Panc1 (cell line): ENCODE measurements at regions not wholly inside any gene's neighbourhood (a gene's known extent, or its start where the extent isn't known, plus 50 kb on each side); places are given as distances from the start of the nearest gene placed in this dataset.

Experiments used
- POLR2AphosphoS5 ChIP-seq: IDR thresholded peaks from 2 replicates; pipeline ENCODE4 v1.6.1; 2012; ENCODE audit warnings: mild to moderate bottlenecking, low read depth, low read length, moderate library complexity
- SIN3A ChIP-seq: IDR thresholded peaks from 2 replicates; pipeline ENCODE4 v1.6.1; 2012; ENCODE audit warnings: low read depth, mild to moderate bottlenecking, low read length, moderate library complexity, borderline replicate concordance; ENCODE audit not compliant: insufficient read depth
- TF ChIP-seq, protein P1 (sequence below): fragments of 450-650 bp; IDR thresholded peaks from 2 replicates; pipeline ENCODE4 v1.5.1; 2017; ENCODE audit warnings: mild to moderate bottlenecking
- TF ChIP-seq, protein P2 (sequence below), 2 experiments: IDR thresholded peaks; 2 replicates each; pipeline ENCODE4 v1.6.1; 2011 to 2012; ENCODE audit warnings: low read depth in 2 of 2, control low read depth in 1 of 2, low read length in 1 of 2, mild to moderate bottlenecking in 1 of 2, moderate library complexity in 1 of 2; ENCODE audit not compliant: insufficient read depth in 1 of 2

DNA sequence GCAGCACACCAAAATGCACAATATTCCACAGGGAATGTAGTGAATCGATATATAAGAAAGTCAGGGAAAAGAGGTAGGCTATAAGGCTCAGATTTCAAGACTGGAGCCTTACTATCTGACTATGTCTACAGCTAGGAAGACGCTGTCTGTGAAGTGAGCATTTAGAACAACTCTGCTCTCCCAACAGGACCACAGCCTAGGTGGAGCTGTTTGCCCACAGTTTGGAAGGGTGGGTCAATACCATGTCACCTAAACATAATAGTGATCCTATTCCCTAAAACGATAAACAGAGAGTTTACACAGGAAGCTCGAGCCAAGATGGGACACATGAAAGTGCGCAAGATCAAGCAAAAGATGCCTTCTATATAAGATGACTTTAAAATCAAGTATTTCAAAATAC, 2486.0 kb upstream of the PCDH20 start:
- TF ChIP-seq, protein P1, sequence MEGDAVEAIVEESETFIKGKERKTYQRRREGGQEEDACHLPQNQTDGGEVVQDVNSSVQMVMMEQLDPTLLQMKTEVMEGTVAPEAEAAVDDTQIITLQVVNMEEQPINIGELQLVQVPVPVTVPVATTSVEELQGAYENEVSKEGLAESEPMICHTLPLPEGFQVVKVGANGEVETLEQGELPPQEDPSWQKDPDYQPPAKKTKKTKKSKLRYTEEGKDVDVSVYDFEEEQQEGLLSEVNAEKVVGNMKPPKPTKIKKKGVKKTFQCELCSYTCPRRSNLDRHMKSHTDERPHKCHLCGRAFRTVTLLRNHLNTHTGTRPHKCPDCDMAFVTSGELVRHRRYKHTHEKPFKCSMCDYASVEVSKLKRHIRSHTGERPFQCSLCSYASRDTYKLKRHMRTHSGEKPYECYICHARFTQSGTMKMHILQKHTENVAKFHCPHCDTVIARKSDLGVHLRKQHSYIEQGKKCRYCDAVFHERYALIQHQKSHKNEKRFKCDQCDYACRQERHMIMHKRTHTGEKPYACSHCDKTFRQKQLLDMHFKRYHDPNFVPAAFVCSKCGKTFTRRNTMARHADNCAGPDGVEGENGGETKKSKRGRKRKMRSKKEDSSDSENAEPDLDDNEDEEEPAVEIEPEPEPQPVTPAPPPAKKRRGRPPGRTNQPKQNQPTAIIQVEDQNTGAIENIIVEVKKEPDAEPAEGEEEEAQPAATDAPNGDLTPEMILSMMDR: 0 out of 2 replicates have a peak, but pooled peaks have one; percentile 4
- TF ChIP-seq SIN3A (no peak), POLR2AphosphoS5 (no peak)
- TF ChIP-seq, protein P2, sequence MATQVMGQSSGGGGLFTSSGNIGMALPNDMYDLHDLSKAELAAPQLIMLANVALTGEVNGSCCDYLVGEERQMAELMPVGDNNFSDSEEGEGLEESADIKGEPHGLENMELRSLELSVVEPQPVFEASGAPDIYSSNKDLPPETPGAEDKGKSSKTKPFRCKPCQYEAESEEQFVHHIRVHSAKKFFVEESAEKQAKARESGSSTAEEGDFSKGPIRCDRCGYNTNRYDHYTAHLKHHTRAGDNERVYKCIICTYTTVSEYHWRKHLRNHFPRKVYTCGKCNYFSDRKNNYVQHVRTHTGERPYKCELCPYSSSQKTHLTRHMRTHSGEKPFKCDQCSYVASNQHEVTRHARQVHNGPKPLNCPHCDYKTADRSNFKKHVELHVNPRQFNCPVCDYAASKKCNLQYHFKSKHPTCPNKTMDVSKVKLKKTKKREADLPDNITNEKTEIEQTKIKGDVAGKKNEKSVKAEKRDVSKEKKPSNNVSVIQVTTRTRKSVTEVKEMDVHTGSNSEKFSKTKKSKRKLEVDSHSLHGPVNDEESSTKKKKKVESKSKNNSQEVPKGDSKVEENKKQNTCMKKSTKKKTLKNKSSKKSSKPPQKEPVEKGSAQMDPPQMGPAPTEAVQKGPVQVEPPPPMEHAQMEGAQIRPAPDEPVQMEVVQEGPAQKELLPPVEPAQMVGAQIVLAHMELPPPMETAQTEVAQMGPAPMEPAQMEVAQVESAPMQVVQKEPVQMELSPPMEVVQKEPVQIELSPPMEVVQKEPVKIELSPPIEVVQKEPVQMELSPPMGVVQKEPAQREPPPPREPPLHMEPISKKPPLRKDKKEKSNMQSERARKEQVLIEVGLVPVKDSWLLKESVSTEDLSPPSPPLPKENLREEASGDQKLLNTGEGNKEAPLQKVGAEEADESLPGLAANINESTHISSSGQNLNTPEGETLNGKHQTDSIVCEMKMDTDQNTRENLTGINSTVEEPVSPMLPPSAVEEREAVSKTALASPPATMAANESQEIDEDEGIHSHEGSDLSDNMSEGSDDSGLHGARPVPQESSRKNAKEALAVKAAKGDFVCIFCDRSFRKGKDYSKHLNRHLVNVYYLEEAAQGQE (IDR thresholded peaks at IDR 0.05; ENCODE audit: insufficient read depth in 1 of 2, low read depth in 2 of 2, low read length in 1 of 2): no peak
